ENCODE measurements at regions not wholly inside any gene's neighbourhood (a gene's known extent, or its start where the extent isn't known, plus 50 kb on each side); places are given as distances from the start of the nearest gene placed in this dataset.

DNA sequence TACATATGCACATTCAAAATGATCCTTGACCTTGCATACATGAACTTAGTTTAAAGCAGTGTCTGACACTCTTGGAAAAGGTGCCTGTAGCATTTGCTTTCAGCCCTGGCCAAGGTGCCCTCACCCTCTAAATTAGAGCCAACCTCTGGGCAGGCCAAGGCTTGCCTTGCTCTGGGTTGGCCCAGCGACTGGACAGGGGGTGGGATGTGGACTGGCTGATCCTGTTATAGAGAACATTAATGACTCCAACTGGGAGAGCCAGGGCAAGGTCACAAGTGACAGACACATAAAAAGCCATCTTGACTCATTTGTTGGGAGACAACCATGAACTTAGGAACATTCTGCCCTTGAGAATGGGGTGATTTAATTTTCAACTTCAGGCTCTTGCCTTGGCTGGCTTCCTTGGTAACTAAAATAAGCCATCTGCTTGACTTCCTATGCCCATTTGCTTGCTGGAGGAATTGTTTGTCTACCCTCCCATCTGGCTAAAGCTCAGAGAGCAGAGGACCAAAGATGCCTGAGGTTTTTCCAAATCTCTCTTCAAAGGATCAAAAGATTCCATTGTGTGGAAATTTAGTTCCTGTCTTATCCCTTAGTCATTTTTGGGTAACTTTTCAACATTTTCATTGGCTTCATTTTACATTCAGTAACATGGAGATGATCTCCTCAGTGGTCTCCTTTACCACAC, 403.7 kb downstream of the SOX2 start:
- no peak overlapping the region for H3K4me2 ChIP-seq (ENCODE audit: insufficient read depth, low read length)
- no peaks in the 10 kb centered on the region for H3K27me3 ChIP-seq (ENCODE audit: insufficient read depth, low read length)
- no peak overlapping the region for H2AFZ ChIP-seq (ENCODE audit: low read length)
- H3K36me3 ChIP-seq (ENCODE audit: insufficient read depth, low read length) = no peaks in the 10 kb centered on the region
- TF ChIP-seq, protein P1, sequence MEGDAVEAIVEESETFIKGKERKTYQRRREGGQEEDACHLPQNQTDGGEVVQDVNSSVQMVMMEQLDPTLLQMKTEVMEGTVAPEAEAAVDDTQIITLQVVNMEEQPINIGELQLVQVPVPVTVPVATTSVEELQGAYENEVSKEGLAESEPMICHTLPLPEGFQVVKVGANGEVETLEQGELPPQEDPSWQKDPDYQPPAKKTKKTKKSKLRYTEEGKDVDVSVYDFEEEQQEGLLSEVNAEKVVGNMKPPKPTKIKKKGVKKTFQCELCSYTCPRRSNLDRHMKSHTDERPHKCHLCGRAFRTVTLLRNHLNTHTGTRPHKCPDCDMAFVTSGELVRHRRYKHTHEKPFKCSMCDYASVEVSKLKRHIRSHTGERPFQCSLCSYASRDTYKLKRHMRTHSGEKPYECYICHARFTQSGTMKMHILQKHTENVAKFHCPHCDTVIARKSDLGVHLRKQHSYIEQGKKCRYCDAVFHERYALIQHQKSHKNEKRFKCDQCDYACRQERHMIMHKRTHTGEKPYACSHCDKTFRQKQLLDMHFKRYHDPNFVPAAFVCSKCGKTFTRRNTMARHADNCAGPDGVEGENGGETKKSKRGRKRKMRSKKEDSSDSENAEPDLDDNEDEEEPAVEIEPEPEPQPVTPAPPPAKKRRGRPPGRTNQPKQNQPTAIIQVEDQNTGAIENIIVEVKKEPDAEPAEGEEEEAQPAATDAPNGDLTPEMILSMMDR (IDR thresholded peaks at IDR 0.05; ENCODE audit: extremely low read depth, low read depth, low read length) = no peak
- no peak overlapping the region for H3K4me3 ChIP-seq (ENCODE audit: insufficient read depth, low read length)
- DNase-seq (ENCODE audit: insufficient read length, low spot score, missing footprints) = peak; percentile 23
- H3K27ac ChIP-seq (ENCODE audit: low read depth, low read length) = no peak overlapping the region
- H3K79me2 ChIP-seq (ENCODE audit: insufficient read depth, low read length) = no peaks in the 10 kb centered on the region
- H4K20me1 ChIP-seq (ENCODE audit: insufficient read depth, low read length) = no peaks in the 10 kb centered on the region
- no peaks in the 10 kb centered on the region for H3K9me3 ChIP-seq (ENCODE audit: low read depth, low read length)
- H3K4me1 ChIP-seq (ENCODE audit: insufficient read depth, low read length) = no peaks in the 10 kb centered on the region

DNA sequence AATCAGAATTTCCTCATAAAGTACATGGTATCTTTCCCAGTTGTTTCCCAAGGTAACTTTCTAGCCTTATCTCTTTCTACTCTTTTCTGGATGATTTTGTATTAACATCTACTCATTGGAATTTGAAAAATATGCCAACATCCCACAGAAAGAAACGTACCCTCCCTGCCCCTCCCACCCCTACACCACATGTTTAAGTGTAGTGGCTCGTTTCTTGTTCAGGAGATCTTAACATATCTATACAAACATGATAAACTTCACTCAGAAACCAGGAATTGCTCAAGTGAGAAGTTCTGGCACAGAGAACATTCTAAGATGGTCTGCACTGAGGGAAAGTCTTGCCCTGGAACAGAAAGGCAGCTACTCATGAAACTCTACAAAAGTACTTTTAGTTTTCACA, 404.7 kb downstream of the SOX2 start:
- no peak overlapping the region for H2AFZ ChIP-seq (ENCODE audit: low read length)
- no peaks in the 10 kb centered on the region for H3K27me3 ChIP-seq (ENCODE audit: insufficient read depth, low read length)
- TF ChIP-seq, protein P1 (IDR thresholded peaks at IDR 0.05; ENCODE audit: extremely low read depth, low read depth, low read length) = no peak
- peak; percentile 9 for DNase-seq (ENCODE audit: insufficient read length, low spot score, missing footprints)
- no peak overlapping the region for H3K4me3 ChIP-seq (ENCODE audit: insufficient read depth, low read length)
- no peak overlapping the region for H3K4me2 ChIP-seq (ENCODE audit: insufficient read depth, low read length)
- no peaks in the 10 kb centered on the region for H3K79me2 ChIP-seq (ENCODE audit: insufficient read depth, low read length)
- H3K36me3 ChIP-seq (ENCODE audit: insufficient read depth, low read length) = no peaks in the 10 kb centered on the region
- H4K20me1 ChIP-seq (ENCODE audit: insufficient read depth, low read length) = no peaks in the 10 kb centered on the region
- no peaks in the 10 kb centered on the region for H3K4me1 ChIP-seq (ENCODE audit: insufficient read depth, low read length)
- H3K27ac ChIP-seq (ENCODE audit: low read depth, low read length) = no peak overlapping the region
- H3K9me3 ChIP-seq (ENCODE audit: low read depth, low read length) = no peaks in the 10 kb centered on the region

DNA sequence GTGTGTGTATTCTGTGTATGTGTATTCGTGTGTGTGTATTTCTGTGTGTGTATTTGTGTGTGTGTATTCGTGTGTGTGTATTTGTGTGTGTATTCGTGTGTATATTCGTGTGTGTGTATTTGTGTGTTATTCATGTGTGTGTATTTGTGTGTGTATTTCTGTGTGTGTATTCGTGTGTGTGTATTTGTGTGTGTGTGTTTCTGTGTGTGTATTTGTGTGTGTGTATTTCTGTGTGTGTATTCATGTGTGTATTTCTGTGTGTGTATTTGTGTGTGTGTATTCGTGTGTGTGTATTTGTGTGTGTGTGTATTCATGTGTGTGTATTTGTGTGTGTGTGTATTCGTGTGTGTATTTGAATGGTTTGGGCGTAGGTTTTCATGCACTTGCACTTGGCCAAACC, 405.4 kb downstream of the SOX2 start:
- Histone ChIP-seq H3K4me1 (ENCODE audit: insufficient read depth, low read length) (no peaks in the 10 kb centered on the region), H2AFZ (ENCODE audit: low read length) (no peak overlapping the region), H3K9me3 (ENCODE audit: low read depth, low read length) (no peaks in the 10 kb centered on the region), H3K4me3 (ENCODE audit: insufficient read depth, low read length) (no peak overlapping the region), H3K79me2 (ENCODE audit: insufficient read depth, low read length) (no peaks in the 10 kb centered on the region), H3K36me3 (ENCODE audit: insufficient read depth, low read length) (no peaks in the 10 kb centered on the region), H3K27ac (ENCODE audit: low read depth, low read length) (no peak overlapping the region), H4K20me1 (ENCODE audit: insufficient read depth, low read length) (no peaks in the 10 kb centered on the region), H3K4me2 (ENCODE audit: insufficient read depth, low read length) (no peak overlapping the region), H3K27me3 (ENCODE audit: insufficient read depth, low read length) (no peaks in the 10 kb centered on the region)
- TF ChIP-seq, protein P1 (IDR thresholded peaks at IDR 0.05; ENCODE audit: extremely low read depth, low read depth, low read length) = no peak
- DNase-seq (ENCODE audit: insufficient read length, low spot score, missing footprints) = no peak

DNA sequence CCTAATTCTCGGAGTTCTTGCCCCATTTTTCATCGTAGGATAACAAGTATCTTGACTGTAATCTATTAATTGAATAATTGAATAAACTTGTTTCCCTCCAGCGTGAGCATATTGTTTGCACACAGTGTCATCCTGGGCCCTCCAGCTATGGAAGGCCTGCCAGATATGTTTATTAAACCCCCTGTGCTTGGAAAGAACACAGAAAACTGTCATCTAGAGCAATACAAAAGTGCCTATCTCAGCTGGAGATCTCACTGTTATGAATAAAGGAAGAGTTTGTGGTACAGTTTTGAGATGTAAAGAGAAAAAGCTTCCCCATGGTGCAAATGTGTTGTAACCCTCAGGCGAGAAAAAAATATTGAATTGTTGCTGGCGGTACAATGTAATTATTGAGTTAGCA, 405.9 kb downstream of the SOX2 start:
- H3K4me3 ChIP-seq (ENCODE audit: insufficient read depth, low read length) = no peak overlapping the region
- no peaks in the 10 kb centered on the region for H3K27me3 ChIP-seq (ENCODE audit: insufficient read depth, low read length)
- H3K4me2 ChIP-seq (ENCODE audit: insufficient read depth, low read length) = no peak overlapping the region
- no peaks in the 10 kb centered on the region for H4K20me1 ChIP-seq (ENCODE audit: insufficient read depth, low read length)
- no peak overlapping the region for H2AFZ ChIP-seq (ENCODE audit: low read length)
- H3K4me1 ChIP-seq (ENCODE audit: insufficient read depth, low read length) = no peaks in the 10 kb centered on the region
- TF ChIP-seq, protein P1 (IDR thresholded peaks at IDR 0.05; ENCODE audit: extremely low read depth, low read depth, low read length) = no peak
- H3K36me3 ChIP-seq (ENCODE audit: insufficient read depth, low read length) = no peaks in the 10 kb centered on the region
- DNase-seq (ENCODE audit: insufficient read length, low spot score, missing footprints) = no peak
- H3K79me2 ChIP-seq (ENCODE audit: insufficient read depth, low read length) = no peaks in the 10 kb centered on the region
- no peaks in the 10 kb centered on the region for H3K9me3 ChIP-seq (ENCODE audit: low read depth, low read length)
- no peak overlapping the region for H3K27ac ChIP-seq (ENCODE audit: low read depth, low read length)
